ENCODE measurements at regions not wholly inside any gene's neighbourhood (a gene's known extent, or its start where the extent isn't known, plus 50 kb on each side); places are given as distances from the start of the nearest gene placed in this dataset.

GRCh38 chr2:42967959-42968674 is 175.7 kb upstream of the HAAO start:
- TF ChIP-seq POLR2A (IDR thresholded peaks at IDR 0.05) (no peak), CTCF (IDR thresholded peaks at IDR 0.05) (no peak)
